ENCODE measurements at regions not wholly inside any gene's neighbourhood (a gene's known extent, or its start where the extent isn't known, plus 50 kb on each side); places are given as distances from the start of the nearest gene placed in this dataset.

DNA sequence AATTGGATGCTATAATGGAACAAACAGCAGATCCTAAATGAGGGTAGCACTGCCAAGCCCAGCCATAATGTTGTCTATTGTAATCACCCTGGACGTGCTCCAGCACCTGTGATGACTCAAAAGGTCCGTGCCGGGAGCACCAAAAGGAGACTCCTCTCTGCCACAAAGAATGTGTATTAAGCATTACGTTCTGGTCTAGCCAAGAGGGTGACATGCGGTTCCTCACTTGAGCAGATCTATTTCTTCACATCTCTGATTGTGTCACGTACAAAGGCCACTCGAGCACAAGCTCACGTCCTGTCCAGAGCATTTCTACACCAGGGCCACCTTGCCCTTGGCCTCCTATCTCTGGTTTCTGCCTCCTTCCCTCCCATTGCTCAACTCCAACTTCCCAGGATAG, 219.9 kb upstream of the IRS2 start:
- TF ChIP-seq, protein P1, sequence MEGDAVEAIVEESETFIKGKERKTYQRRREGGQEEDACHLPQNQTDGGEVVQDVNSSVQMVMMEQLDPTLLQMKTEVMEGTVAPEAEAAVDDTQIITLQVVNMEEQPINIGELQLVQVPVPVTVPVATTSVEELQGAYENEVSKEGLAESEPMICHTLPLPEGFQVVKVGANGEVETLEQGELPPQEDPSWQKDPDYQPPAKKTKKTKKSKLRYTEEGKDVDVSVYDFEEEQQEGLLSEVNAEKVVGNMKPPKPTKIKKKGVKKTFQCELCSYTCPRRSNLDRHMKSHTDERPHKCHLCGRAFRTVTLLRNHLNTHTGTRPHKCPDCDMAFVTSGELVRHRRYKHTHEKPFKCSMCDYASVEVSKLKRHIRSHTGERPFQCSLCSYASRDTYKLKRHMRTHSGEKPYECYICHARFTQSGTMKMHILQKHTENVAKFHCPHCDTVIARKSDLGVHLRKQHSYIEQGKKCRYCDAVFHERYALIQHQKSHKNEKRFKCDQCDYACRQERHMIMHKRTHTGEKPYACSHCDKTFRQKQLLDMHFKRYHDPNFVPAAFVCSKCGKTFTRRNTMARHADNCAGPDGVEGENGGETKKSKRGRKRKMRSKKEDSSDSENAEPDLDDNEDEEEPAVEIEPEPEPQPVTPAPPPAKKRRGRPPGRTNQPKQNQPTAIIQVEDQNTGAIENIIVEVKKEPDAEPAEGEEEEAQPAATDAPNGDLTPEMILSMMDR (IDR thresholded peaks at IDR 0.05): no peak
- TF ChIP-seq EP300 (IDR thresholded peaks at IDR 0.05) (no peak), POLR2A (IDR thresholded peaks at IDR 0.05) (no peak), POLR2AphosphoS5 (IDR thresholded peaks at IDR 0.05) (no peak)

Data from gastroesophageal sphincter (tissue), 3 donors.